NCI-H2081 (cell line): ENCODE measurements at regions not wholly inside any gene's neighbourhood (a gene's known extent, or its start where the extent isn't known, plus 50 kb on each side); places are given as distances from the start of the nearest gene placed in this dataset.
"Not testable (repeated sequence)": the region's sequence is repeated elsewhere in the genome, so short reads cannot be mapped to it uniquely, and the experiment has no call there.

ENCODE experiments used
- DNase-seq, 2 experiments: peaks; one replicate each; lab custom pipeline; 2025; lab: John Stamatoyannopoulos, UW

- DNase-seq: no peak
Observed at GRCh38 chr13:47892374-47892773, 108.7 kb downstream of the SUCLA2 start.

DNA sequence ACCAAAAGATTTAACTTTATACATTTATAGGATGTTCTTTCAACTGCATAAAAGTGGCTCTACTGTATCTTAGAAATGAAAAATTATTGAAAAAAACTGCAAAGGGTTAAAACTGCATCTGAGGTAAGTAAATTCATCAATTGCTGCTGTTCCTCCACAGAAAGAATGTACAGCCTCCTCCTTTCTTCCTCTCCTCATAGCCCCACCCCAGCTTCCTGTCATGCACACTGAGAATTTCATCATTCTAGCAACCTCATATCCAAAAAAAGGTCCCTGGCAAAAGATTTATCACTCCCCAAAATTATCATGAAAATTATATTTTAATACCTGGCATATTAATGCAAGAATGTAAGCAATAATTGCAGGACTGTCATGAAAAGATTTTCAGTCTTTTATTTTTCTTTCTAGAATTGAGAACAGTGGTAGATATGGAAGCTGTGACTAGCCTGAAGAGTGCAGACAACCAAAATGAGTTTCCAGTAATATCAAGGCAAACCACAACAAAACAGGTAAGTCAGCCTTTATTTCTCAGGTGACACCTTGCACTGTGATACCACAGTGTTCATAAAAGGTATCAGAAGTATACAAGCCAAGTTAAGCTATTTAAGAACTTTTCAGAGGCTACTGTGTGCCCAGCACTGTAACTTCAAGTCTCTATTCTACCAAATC, 110.8 kb downstream of the SUCLA2 start:
- no peak for DNase-seq

GRCh38 chr13:47886314-47886713, 114.8 kb downstream of the SUCLA2 start:
- DNase-seq: no peak

DNA sequence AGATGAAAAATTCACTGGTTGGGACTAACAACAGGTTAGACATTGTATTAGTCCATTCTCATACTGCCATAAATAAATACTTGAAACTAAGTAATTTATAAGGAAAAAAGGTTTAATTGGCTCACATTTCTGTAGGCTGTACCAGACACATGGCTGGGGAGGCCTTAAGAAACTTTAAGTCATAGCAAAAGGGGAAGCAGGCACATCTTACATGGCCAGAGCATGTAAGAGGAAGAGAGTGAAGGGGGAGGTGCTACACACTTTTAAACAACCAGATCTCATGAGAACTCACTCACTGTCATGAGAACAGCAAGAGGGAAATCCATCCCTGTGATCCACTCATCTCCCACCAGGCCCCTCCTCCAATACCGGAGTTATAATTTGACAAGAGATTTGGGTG, 125.9 kb downstream of the SUCLA2 start:
- no peak for DNase-seq

- DNase-seq: not testable (repeated sequence)
Observed at GRCh38 chr13:47873987-47874386, 127.1 kb downstream of the SUCLA2 start.

- not testable (repeated sequence) for DNase-seq
Observed at GRCh38 chr13:47873319-47873718, 127.8 kb downstream of the SUCLA2 start.

DNA sequence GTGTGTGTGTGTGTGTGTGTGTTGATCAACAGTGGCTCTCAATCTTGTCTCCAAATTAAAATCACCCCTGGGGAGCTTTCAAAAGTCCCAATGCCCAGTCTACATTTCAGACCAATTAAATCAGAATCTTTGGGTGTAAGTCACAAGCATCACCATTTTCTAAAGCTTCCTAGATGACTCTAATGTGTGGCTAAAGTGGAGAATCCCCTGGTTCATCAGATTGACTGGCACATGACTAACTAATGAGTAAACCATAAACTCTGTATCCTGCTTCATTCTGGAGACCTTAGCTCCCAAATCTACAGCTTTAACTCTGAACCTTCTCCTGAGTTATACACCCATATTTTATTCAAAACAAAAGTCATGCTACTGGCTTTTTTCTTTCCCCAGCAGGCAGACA, 131.3 kb downstream of the SUCLA2 start:
- no peak for DNase-seq

DNA sequence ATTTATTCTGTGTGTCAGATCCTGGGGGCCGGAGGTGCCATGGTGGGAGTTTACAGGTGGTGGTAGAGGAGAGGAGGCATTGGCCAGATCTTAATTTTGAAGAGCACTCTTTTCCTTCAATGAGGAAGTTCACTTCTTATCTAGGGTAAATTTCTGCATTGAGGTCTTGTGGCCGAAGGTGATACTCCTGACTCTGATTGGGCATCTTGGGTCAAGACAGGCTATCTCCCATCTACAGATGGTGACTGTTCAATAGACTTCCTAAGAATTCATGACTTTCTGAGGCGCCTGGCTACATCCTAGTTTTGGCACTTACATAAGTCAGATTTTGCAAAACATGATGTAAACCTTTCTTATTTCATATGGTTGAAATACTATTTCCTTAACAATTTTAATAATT, 135.2 kb downstream of the SUCLA2 start:
- no peak for DNase-seq

- DNase-seq: no peak
Observed at GRCh38 chr13:47862841-47863240, 138.2 kb downstream of the SUCLA2 start.

- no peak for DNase-seq
Observed at GRCh38 chr13:47859165-47859564, 141.9 kb downstream of the SUCLA2 start.

- DNase-seq: no peak
Observed at GRCh38 chr13:47858042-47859025, 142.7 kb downstream of the SUCLA2 start.

GRCh38 chr13:47853236-47853635, 147.8 kb downstream of the SUCLA2 start:
- no peak for DNase-seq

DNA sequence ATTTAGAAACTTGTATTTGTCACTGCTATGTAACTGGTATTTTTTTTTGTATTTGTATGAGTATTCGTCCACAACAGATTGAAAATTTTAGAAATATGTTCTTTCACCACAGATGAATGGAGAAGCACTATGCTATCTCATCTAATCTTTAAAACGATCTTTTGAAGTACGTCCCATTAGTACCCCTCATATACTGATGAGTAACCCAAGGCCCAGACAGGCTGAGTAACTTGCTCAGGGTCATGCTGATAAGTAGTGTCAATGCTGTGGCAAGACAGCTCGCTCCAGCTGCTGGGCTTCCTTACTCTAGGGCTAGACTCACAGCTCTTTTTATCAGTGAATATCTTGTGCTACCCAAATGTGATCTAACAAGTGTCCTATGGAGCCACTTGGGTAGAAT, 154.2 kb downstream of the SUCLA2 start:
- no peak for DNase-seq

DNA sequence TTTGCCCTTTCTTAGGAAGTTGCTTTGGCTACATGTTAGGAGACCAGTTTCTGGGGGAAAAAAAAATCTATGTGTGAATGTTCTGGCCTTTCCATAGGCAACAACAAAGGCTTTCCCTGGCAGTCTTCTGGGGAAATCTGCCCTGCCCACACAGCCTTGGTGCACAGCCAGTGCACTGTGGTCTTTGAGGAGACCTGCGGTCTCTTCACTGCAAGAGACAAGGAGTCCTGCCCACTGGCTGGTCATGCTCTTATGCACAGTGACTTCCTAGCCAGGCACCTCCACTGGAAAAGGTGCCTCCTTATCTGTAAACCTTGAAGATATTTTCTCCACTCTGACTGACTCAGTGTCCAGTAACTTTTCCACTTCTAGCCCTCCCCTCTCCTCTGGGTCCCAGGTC, 155.1 kb downstream of the SUCLA2 start:
- no peak for DNase-seq

DNA sequence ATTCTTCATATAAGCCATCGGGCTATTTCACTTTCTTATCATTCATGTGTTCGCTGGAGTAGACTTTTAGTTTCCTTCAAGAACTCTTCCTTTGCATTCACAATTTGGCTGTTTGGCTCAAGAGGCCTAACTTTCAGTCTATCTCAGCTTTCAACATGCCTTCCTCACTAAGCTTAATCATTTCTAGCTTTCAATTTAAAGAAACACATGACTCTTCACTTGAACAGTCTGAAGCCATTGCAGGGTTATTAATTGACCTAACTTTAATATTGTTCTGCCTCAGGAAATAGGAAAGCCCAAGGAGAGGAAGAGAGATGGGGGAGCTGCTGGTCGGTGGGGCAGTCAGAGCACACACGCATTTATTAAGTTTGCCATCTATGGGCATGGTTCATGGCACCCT, 158.1 kb downstream of the SUCLA2 start:
- DNase-seq: no peak

DNA sequence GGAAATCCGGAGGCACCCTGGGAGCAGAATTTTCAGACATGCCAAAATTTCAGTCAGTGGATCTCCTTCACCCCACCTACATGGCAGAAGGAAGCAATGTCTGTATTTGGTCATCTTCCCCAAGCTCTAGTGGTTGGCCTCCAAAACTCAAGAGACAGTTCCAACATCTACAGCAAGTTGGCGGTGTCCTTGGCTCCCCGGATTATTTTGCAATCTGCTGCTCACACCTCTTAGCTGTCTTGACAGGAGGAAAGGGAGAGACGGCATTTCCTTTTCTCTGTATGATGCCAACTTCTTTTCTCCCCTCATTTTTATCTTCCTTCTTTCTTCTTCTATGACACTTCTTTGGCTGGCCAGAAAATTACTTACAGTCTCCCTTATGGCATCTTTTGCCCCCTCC, 159.9 kb downstream of the SUCLA2 start:
- DNase-seq: no peak

DNA sequence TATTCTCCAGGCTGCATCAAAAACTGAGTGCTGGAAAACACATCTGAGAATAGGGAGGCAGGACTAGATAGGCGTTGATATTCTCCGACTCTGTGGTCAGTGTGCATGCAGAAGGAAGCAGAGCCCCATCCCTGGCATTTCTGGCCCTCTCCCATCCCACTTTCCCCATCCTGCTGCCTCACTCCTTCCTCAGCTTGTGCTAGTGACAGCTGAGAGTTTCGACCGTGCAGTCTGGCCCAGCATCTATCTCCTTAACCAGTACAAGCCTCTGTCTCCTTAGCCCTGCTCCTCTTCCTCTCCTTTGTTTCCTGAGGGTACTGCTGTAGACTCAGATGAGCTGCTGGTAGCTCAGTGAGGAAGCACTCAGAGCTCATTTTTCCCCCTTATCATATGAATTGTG, 163.2 kb downstream of the SUCLA2 start:
- no peak for DNase-seq

DNA sequence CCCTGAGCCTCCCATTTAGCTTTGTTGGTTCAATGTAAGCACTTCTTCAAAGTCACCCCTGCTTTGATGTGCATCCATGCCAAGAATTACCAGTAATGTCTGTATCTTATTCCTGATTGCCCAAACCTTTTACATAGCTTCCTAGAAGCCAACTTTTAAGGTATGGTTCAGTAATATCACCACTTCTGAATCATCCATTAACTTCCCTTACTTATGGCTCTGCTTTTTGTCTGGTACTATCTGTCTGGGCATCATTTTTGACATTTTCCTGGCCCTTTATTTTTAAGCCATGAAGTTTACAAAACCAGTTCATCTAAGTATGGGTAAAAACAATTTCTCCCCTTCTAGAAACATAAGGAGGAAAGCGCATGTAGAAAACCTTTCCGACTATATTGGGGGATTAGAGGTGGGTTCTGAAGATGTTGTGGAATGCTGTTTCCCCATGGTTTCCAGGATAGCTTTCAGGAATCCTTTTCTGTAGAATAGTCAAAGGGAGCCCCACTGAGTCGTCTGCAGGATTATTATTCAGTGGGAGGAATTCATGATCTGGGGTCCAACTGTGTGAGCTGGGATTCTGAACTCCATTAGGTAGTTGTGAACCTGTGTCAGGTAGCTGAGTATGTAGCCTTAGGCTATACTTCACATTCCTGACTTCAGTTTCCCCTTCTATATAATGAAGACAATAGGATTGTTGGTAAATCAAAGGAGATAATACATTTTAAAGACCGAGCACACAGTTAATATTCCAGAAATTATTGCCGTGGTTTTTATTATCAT, 163.8 kb downstream of the SUCLA2 start:
- no peak for DNase-seq

- no peak for DNase-seq
Observed at GRCh38 chr13:47835470-47836228, 165.4 kb downstream of the SUCLA2 start.

DNA sequence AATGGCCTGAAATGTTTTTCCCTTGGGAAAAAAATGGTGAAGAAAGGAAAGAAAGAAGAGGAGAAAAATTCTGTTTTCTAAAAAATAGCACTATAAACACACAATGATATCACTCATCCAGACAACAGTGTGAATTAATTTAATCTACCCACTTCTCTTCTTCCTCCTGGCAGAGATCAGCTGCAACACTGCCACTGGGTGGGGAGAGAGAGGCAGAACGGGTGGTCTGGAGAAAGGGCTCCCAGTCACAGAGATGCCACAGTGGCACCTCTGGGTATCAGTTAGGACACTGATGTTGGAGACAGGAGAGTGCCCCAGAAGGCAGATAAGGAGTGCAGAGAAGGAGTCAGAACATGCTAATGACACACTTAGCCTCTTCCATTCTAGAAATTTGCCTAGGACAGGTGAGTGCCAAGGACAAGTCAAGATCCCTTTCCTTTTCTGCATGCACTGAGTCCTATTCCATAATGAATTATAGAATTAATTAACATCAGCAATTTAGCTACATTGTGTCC, 168.6 kb downstream of the SUCLA2 start:
- DNase-seq: no peak

DNA sequence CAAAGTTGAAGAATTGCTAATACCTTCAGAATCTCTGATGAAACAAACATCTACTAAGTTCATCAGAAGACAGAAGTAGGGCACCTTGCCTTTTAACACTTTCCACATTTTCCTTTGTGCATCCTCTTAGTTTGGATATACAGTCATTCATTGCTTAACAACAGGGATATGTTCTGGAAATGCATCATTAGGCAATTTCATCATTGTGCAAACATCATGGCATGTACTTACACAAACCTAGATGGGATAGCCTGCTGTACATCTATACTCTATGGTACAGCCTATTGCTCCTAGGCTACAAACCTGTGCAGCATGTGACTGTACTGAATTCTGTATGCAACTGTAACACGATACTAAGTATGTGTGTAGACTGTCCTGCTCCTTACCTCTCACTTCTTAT, 169.8 kb downstream of the SUCLA2 start:
- no peak for DNase-seq

DNA sequence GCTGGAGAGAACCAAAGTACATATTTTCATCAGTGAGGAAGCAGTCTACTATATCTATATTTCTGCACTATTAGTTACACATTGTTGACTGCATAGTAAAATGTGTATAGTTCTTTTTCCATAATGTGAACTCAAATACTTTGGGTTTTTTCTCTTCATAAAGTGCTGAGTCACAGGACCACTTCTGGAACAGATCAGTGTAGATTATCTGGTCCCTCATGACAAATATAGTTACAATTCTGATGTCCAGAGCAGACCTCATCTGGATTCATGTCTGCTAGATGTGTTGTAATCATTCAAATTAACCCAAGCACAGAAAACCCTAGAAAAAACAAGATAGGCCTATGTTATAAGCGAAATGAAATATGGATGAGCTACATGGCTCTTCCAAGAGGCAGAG, 171.4 kb downstream of the SUCLA2 start:
- no peak for DNase-seq
